SHP77 (cell line): ENCODE measurements at regions not wholly inside any gene's neighbourhood (a gene's known extent, or its start where the extent isn't known, plus 50 kb on each side); places are given as distances from the start of the nearest gene placed in this dataset.
"Not testable (repeated sequence)": the region's sequence is repeated elsewhere in the genome, so short reads cannot be mapped to it uniquely, and the experiment has no call there.

ENCODE experiments used
- DNase-seq, 2 experiments: peaks; one replicate each; lab custom pipeline; 2025; lab: John Stamatoyannopoulos, UW

DNA sequence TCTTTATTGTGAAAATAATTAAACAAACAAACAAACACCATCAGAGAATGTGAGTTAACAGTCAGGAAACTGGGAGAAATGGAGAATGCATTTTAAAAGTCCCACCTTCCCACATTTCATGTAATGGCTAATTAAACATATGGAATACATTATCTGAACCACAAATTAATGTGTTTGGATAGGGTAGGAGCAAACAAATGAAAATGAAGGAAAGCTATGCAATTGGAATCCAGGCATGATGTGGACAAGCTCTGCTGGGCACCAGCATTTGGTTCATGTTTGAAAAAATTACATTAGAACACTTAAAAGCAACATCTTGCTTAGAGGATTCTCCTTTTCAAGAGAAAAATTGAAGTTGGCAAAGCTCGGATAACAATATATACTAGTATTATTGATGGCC, 628.1 kb downstream of the LMO4 start:
- no peak for DNase-seq

DNA sequence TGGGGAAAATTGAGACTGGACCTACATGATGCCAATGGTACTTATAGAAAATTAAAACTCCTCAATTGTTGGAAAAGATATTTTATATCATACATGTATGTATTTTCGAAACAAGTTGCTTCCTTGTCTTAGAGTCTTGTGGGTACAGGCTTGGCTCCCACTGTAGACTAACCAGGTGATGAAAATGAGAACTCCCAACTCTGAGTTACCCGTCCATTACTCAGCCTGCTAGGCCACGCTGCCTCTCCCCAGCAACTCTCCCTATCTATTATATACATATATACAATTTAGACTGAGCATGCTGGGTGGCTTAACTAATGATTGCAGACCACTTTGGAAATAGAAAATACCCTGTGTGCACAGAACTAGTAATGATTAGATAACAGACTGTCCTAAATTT, 628.7 kb downstream of the LMO4 start:
- no peak for DNase-seq

DNA sequence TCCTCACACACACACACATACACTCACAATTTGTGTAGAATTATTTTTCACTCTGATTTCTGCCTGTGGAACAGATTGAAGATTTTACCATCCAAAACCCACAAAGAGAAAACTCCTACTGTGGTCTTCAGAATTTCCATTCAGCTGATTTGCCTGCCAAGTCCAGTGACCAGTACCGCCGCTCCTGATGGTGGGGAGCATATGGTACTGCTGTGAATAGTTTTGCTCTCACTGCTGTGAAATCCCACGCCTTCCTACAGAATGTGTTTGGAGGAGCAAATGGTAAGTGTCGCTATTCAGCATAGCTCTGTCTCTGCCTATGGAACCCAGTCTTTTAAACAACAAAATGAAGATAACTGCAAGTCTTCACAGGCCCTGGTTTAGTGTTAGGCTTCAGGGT, 629.5 kb downstream of the LMO4 start:
- DNase-seq: no peak

DNA sequence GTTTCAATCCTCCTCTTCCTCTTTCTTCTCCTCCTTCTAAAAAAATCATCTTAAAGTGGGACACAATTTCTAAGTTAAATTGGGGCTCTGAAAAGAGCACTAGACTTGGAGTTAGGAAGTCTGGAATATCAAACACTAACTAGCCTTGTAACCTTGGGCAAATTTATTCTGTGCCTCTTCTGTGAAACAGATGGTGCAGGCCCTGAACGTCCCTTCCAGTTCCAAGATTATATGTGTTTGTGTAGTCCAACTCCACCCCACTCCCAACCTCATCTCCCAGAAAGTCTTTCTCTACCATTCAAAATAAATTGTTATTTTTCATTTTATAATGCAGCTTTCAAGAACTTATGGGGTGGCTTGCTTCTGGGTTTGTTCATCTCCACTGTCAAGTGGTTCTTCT, 630.0 kb downstream of the LMO4 start:
- DNase-seq: no peak

DNA sequence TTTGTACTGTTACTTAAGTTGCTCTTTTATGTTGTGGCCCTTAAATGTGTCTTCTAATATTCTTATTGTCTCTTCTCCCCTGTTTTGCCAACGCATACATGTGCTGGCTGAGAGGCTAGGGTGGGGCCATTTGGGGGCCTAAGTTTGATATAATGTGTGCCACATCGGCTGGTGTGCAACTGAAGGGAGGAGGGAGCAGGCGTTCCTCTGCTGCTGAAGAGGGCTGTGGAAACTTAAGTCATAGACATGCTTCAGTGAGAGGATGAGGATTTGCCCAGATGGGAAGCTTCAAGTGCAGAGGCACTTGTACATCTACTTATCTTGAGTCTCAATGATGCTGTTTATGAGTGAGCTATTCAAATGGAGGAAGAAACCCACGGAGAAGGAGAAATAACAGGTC, 630.6 kb downstream of the LMO4 start:
- DNase-seq: no peak

DNA sequence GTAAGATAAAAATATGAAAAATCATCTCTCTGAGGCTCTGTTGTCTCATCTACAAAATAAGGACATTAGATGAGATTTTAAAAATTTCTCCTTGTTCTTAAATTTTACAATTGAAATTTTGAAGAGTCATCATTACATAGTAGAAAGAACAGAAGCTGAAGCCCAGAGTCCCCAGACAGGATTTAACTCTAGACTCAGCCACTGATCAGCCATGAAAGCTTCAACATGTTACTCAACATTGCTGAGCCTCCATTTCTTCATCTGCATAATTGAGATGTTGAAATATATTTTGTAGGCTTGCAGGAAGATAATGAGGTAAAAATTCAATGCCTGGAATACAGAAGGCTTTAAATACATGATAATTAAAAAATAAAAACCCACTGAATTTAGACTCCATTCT, 633.3 kb downstream of the LMO4 start:
- no peak for DNase-seq

DNA sequence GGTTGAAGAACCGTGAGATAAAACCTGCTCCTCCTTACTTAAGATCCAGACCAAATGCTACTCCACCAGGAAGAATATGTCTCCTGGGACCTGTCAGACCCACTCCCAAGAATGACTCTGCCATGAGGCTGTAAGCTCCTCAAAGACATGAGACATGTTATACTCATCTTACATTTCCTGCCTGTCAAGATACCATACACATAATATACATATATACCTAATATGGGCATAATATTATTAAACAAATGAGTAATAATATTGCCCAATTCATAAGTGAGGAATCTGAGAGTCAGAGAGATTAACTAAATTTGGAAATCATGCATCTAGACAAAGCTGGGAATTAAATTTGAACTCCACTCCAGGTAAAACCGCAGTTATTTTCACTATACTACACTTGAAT, 634.9 kb downstream of the LMO4 start:
- DNase-seq: no peak

DNA sequence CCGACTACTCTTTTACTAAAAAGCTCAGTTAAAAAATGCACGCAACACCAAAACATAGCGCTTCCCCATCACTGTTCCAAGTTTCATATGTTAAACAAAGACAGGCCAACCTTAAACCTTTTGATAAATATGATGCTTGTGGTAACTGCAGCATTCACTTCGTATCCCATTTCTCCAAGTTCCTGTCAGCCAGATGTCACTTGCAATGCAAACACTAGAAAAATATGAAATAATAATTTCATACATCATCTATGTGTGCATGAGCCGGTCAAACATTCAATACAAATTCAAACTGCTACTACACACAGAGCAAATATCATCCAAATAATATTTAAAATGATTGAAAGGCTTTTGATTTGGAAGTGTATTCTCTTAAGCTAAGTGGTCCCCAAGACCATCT, 636.5 kb downstream of the LMO4 start:
- DNase-seq: no peak

DNA sequence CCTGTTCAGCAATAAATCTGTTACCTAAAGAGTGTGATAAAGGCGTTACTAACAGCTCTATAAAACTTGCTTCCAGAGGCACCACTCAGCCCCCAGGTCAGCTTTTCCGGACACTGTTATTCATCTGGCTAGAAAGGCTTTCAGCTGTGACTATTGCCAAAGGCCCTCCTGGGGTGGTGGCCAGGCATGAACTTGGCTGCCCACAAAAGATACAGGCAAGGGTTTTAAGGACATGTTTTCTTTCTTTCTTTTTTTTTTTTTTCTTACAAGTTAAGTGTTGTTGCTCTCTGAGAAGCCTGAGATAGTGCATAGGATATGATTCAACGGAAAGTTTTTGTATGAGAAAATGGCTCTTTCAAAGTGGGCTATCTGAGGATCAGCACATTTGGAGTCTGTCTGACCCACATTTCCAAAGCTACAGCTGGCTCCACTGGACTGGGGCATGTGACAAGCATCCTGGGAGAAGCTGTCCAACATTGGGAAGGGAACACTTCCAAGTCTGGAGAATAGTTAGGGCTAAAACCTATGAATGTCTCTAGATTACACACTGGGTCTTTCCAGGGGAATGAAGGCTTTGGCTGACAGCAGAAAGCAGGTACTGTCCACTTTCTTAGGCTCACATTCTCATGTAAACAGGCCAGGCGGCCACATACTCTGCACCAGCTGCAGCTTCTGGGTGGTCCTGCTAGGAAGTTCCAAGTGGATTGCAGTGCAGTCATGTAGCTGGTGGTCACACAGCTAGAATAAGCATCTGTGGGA, 639.7 kb downstream of the LMO4 start:
- DNase-seq: no peak

DNA sequence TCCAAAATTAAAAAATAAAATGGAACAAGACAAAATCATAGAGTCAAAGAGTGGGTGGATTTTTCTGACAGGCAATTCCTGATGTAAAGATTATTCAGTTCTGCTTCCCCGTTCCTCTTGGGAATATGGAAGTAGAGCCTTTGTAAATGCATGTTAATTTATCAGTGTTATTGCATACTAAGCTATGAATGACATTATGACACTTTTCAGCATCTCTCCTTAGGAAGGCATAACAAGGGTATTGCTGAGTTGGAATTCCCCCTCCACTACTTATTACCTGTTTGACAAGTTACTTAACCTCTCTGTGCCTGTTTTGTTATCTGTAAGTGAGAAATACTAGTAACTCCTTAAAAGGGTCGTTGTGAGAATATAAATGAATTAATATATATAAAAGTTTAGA, 640.4 kb downstream of the LMO4 start:
- no peak for DNase-seq

DNA sequence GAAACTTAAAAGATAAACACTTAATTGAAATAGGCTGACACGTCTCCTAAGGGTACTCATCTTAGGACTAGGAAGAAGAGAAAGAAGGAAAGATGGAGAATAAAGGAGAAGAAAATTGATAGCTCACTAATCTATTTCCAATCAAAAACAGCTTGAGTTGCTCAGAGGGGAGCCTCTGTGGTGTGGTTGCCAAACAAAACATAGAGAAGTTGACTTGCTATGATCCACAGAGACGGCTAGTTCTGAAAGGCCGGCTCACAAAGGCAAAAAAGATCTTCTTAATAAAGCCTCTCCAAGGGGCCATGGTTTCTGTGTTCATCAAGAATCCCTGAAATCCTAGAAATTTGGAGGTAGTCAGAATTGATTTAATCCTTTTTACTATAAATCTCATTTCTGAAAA, 644.1 kb downstream of the LMO4 start:
- DNase-seq: no peak

DNA sequence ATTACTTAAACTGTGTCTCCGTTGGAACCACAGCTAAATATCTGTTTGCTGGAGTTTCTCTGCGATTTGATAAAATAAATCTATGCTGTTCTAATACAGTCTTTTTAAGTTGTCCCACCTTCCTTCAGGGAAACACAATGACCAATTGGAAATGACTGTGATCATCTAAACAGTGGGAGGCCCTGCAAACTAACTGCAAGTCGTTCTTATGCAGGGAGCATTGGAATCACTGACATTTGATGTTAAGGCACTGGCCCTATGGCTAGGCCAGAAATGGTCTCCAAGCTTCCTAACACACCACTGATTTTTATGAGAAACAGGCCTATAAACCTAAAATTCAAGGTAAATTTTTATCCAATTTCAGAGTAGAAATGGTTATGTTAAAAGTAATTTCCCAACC, 645.2 kb downstream of the LMO4 start:
- no peak for DNase-seq

DNA sequence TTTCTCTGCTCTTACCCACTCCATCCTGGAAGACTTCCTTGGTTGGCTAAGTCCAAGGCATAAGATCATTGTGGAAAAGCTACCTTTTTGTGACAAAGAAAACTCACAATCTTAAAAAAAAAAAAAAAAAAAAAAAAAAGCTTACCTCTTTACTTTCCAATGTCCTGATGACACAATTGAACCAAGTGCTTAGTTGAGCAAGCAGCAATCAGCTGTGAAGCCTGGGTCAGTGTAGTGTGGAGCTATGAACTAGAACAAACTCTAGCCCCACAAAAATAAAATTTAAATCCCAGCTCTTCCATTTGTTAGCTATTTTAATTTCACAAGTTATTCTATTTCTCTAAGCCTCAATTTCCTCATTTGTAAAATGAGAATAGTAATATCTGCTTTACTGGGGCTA, 647.6 kb downstream of the LMO4 start:
- DNase-seq: no peak

DNA sequence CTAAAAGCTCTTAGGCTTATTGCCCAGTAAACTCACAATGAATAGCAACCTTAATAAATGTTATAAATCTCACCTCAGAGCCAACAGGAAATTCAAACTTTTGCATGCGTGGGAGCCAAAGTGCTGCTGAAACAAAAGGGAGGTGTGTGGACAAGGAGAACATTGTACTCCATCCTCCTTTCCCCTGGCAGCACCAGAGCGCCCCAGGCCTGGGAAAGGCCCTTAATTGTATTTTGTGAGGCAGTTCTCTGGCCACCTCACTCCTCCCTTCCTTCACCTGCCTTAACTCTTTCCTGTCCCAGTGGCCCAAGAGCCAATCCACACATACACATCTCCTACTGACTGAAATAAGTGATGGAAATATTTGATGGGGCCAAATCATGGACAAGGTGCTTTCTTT, 648.5 kb downstream of the LMO4 start:
- DNase-seq: no peak

DNA sequence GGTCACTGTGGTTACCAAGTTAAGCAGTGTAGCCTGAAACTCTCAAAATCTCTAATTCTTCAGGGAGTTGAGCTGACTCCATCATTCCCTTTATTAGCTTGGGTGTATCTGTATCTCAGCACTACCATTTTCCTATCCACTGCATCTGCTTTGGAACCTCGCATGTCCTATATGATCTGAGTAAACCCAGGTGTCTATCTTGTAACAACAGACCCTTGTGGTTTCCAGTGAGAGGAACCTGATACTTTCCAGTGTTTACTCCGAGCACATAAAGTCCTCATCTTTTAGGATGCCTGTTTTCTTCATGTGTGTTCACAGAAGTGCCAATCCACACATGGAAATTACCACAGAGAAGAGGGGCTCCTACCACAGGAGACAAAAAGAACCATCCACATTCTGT, 650.4 kb downstream of the LMO4 start:
- no peak for DNase-seq

DNA sequence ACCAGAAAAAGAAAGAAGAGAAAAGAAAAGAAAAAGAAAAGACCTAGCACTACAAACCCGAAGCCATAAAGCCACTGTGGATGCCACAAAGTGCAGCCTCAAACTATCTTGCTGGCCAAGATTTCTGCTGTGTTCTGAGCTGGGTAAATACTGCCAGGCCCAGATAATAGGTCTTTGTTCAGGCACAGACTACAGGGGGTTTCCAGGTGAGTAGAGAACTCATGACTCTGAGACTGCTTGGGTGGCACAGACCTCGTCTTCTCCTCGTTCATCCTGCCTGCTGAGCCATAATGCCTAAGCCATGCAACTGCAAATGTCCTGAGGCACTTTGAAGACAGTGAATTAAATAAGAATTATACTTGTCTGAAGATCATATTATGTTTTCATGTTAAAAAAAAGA, 651.8 kb downstream of the LMO4 start:
- no peak for DNase-seq

DNA sequence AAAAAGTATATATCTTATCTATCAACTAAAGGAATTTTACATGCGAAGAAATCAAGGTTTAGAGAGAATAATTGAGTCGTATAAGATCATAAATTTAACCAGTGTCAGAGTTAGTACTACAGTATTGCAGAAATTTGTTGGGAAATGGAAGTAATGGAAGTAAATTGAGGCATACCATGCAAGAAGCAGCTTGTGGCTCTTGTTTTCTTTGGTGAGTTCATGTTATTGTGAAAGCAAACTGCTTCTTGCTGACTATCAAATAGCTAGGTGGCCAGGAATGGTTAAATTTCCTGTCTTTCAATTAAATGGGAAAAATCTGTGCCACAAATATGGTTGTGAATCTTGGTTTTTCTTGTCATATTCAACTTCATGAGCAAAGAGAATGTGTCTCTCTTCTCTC, 652.7 kb downstream of the LMO4 start:
- no peak for DNase-seq

DNA sequence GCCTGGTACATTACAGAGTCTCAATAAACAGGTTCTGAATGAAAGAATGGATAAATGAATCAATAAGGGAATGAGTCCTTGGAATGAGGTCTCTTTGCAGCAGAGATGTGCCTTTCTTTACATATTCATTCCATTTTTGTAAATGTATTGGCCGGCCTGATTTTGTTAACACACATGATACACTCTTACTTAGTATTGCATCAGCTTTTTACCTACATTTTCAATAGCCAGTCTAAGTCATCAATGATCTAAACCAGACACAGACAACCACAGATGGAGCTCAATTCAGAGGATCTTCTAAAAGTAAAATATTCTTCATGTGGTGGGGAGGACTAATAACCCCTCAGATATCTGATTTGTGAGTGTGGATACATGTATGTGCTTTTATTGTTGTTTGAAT, 653.1 kb downstream of the LMO4 start:
- DNase-seq: no peak

DNA sequence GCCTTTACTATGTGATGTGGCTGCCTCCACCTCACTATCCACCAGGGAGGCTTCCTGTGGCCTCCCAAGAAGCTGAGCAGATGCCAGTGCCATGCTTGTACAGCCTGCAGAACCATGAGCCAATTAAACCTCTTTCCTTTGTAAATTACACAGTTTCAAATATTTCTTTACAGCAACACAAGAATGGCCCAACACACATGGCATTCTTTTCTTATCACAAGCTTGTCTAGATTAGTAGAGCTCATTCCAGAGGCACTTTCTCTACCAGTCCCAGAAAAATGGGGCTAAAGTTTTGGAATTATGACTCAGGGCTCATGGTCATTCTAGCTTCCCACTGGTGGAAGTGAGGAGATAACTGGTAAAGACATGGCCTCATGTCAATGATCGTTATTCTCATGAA, 655.2 kb downstream of the LMO4 start:
- no peak for DNase-seq

DNA sequence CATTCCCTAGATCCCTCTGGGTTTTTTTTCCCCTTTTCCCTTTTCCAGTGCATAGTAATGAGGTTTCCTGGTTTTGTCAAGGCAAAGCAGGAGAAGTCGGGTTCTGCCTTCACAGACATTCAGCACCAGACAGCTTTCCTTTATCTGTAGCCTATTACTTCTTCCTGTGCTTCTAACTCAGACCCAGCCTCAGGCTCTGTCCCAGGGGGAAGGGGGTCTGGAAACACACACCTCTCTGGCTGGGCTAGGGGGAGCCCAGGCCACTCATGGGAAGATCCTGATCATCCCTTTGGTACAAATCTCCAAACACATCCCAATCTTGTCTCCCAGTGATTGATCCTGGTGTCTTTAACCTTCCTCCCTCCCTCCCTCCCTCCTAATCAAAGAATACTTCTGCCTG, 656.4 kb downstream of the LMO4 start:
- DNase-seq: no peak

DNA sequence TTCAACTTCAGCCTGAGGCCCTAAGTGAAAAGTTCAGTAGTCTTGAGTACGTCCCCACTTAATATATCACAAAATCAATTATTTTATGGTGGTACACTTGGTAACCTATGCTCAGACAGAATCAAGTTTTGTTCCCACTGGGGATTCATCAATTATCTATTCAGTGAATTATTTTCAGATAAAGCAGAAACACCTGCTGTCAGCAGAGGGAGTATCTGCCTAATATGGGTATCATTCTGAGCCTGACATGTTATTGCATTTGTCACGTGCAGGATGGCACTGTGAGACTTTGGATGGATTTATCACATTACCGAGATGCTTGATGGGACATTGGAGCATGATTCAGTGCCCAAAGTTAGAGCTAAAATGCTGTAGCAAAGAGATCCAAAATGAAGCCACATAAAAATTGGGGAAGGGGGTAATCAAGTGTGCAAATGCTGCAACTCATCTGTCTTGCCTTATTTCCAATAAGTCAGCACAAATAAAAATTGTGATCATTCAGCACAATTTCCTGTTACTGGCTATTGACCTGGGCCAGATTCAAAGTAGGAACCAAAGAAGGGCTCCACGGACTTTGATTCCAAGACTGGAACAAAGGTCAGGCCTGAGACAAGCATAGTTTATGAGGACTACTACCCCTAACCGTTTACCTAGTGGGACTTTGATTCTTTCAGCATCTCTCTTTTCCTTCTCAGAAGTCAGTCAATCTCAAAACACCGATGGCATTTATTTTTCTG, 657.6 kb downstream of the LMO4 start:
- DNase-seq: no peak

DNA sequence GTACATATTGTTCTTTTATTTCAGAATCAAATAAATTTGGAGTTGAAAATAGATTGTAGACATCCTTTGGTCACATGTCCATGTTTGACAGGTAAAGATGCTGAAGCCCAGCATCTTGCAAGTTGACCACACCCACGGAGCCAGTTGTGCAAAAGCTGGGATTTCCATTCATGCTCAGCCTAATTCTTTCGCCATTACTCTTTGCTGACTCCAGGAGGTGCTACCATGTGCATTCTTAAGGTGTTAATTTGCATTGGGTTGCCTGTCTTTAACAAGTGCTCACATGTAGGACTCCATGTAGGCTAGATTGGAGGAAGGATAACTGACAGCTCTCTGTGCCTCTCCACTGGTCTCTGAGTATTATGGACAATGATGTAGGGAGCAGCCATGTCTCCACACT, 660.7 kb downstream of the LMO4 start:
- DNase-seq: no peak

DNA sequence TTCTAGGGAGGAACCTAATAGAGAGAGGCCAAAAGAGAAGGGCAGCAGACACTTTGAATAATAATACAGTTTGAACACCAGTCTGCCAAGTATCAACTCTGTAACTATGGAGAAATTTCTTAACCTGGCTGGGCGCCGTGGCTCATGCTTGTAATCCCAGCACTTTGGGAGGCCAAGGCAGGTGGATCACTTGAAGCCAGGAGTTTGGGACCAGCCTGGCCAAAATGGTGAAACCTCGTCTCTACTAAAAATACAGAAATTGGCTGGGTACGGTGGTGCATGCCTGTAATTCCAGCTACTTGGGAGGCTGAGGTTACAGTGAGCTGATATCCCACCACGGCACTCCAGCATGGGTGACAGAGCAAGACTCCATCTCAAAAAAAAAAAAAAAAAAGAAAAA, 663.9 kb downstream of the LMO4 start:
- DNase-seq: not testable (repeated sequence)

DNA sequence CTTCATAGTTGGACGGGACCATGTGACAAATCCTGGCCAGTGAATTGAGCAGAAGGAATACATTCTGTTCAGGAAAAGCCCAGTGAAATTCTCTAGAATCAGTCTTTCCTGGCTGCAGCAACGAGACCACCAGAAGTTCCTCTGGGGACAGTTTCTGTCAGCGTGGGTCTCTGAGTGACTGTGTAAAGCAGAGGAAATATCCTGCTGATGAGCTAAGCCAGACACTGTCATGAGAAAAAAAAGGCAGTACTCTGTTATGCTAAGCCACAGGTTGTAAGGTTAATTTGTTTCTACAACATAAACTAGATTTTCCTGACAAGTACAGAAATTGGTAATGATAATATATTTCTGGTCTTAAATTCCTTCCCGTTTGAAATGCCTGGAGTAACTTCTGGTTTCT, 664.4 kb downstream of the LMO4 start:
- no peak for DNase-seq
